Esophagus mucosa (tissue), 1 donor: ENCODE measurements at regions not wholly inside any gene's neighbourhood (a gene's known extent, or its start where the extent isn't known, plus 50 kb on each side); places are given as distances from the start of the nearest gene placed in this dataset.
"Not testable (repeated sequence)": the region's sequence is repeated elsewhere in the genome, so short reads cannot be mapped to it uniquely, and the experiment has no call there.

Source experiments
- ATAC-seq: fragments of 200-7000 bp; cut with Tn5 transposase; one replicate; pipeline ENCODE4 v1.9.1; 2020
- donor health status: DM: yes; HTN: yes; CAD: no.

DNA sequence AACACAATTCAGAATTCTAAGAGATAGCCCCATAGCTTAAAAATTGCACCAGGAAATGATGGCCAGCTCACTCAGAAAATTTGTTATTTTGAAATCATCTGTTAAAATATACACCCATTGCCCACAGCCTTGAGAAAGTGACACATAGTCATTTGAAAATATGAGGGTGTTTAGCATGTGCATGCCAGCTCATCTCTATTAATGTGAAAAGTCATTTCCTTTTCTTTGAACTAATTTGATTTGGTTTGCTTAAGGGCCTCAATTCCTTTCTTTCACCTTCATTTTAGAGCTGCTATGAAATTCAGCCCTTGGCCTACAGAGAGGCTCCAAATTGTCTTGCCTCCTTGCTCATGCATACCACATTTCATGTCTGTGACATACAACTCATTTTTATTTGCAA, 241.4 kb downstream of the PHLDA1 start:
- ATAC-seq: no peak

- ATAC-seq: not testable (repeated sequence)
These were observed 244.4 kb downstream of the PHLDA1 start for GRCh38 chr12:75787146-75787545.

GRCh38 chr12:75786070-75786469, 245.5 kb downstream of the PHLDA1 start:
- no peak for ATAC-seq

DNA sequence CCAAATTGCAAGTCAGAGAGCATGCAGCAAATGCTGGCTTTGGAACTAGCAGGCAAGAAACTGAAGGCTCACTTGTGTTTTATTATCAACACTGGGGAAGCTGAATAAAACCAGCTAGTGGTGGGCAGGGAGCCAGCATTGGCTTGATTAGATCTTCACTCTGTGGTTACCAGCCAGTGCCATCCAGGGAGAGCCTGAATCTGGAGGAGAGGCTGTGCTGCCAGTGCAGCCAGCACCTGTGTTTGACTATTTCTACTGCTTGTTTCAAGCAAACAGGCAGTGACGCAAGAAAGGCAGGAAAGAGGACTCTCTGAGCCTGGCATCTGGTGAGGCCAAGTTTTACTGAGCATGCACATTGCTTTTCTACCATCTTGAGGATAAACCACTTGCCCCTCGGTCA, 247.0 kb downstream of the PHLDA1 start:
- peak; percentile 28 for ATAC-seq

GRCh38 chr12:75783093-75783877, 248.3 kb downstream of the PHLDA1 start:
- ATAC-seq: peak; percentile 37

- no peak for ATAC-seq
These were observed 249.5 kb downstream of the PHLDA1 start for GRCh38 chr12:75782069-75782581.

DNA sequence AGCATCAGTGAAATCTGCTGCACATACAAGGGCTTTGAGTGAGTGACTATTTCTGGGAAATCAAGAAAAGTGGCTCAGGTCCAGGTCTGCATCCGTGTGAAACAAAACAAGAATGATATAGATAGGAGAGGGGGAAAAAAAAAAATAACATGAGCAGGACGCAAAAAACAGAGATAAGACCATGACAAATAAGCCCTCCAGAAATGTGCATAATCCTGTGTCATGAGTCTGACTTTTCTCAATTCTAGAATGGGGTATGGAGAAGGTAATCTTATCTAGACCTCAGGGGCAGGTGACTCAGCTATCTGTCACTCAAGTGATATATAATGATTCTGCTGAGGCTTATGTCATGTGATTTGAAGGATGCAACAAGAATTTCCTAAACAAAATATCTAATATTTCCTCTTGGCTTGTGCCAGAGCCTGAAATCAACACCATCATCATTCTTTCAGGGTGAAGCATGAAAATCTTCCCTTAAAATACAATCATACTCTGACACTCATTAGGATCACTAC, 250.0 kb downstream of the PHLDA1 start:
- peak; percentile 67 for ATAC-seq

DNA sequence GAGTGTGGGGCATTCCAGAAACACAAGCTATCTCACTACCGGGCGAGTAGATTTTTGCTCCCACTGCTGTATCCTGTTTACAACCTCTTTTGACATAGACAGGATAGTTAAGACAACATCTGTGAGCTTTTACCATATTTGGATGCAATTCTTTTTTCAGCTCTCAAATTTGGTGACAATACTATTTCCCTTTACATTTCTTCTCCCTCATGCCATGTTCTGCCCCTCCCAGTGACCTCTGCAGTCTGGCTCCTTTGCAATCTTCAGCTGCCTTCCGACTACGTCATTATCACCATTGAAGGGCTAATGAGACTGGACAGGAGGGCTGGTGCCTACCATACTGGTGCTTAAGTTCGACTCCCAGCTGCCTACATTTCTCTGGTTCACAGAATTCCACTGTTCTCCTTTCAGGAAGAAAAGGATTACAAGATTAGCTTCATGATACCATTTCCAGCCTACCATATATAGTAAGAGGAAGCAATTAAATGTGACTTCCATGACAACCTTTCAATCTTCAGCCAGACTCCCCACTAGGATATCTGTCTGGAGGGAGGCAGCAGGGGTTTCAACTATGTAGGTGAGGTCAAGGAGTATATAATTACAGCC, 251.6 kb downstream of the PHLDA1 start:
- ATAC-seq: no peak

GRCh38 chr12:75774261-75775052, 257.1 kb downstream of the PHLDA1 start:
- no peak for ATAC-seq

DNA sequence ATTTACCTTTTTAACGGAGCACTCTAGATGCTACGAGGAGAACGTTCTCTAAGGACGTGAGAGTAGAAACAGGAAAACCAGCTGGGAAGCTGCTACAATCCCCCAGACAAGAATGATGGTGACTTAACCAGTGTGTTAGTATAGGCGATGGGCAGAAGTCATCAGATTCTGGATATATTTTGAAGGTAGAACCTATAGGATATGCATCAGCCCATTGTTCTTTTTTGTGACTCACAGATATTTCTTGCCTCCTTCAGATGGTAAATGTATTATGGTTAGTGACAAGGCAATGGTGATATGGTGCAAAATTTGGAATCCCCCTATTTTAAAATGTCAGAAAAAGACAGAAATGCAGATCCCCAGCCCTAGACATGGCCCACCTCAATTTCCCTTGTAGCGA, 258.2 kb downstream of the PHLDA1 start:
- no peak for ATAC-seq

DNA sequence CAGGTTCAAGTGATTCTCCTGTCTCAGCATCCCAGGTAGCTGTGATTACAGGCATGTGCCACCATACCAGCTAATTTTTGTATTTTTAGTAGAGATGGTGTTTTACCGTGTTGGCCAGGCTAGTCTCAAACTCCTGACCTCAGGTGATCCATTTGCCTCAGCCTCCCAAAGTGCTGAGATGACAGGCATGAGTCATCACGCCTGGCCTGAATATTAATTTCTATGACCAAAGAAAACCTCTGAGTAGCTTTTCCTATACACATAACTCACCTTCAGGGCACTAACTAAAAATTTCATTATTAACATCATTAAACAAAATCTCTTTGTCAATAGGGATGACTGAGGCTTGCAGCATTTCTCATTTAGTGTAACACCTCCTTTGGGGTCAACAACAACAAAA, 259.6 kb upstream of the KRR1 start:
- no peak for ATAC-seq

DNA sequence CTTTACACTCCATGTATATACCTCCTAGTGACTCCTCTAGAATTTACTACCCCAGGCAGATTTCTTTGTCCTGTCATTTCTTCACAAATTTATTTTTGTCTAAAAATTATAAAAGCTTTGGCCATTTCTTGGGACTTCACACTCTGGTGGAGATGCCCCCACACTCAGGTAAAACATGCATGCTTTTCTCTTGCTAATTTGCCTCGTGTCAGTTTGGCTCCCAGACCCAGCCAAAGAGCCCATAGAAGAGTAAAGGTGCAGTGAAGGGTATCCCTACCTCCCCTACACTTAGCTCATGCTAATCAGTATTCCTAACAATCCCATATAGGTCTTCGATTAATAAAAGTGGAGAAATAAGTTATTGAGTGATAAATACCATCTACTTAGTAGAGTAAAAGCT, 256.5 kb upstream of the KRR1 start:
- no peak for ATAC-seq

DNA sequence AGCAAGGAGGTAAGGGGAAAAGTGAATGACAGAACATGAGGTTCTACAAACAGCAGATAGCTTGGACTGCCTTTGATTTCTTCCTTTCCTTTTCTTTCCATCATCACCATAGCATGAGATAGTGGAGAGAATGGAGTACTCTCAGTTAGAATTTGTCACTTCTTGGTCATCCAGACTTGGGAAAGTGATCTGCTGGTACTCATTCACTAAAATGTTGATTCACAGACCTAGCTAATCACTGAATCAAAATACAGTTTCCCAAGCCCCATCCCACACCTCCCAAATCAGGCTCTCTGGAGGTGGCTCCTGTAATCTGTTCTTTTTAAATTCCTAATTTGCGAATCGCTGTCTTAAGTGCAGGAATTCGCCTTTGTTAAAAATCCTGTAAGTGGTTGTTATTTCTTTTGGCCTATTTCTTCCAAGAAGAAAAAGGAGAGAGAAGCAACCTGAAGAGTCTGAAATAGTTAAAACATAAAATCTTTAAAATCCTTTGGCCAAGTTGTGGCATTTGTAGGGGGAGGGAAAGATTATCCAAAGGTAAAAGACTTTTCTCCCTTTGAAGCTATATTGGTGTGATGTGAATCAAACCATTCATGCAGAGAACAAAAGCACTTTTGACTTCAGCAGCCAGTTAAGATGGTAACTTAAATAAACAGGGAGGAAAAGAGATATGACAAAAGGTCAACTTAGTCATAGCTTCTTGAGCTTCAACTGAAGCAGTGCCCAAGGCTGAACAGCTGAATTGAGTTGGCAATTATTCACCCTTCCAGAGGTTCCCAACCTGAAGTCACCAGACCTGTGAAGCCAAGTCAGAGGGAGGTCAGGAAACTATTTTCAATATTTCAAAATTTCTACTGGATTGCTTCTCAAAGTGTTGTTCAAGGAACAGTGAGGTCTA, 255.1 kb upstream of the KRR1 start:
- ATAC-seq: peak; percentile 90

DNA sequence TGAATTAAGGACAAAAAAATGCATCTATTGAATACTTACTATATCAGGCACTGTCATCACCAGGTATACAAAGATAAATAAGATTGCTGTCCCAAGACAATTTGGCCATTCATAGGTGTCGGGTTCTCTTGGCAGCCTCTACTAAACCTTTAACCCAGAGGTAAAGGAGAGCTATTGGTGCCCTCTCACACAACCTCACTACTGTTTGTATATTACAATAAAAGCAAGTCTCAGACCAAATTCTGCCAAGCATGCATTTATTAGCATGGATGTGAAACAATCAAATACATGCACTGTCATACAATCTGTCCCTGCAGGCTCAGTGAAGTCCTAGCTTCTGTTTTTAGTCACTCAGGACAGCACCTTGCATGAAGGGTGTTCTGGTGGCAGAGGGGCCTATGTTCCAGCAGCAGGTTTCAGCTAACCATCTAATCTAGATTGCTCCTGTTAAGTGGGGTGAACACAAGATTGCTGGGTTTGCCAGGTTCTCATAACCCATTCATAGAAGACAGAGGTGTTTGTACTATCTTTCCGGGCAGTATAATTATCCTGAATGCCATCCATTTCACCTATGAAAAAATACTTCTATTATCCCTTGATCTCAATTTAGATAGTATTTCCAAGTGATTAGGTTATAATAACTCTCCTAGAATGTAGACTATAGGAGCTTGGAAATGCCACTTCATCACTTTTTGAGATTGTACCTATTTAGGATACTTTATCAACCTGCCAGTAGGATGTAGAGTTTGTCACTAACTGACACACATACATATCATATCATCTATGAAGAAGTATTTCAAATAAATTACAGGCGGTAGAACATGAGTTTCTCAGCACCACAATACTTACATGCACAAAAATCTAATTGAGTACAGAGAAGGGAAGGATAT, 254.0 kb upstream of the KRR1 start:
- ATAC-seq: no peak

GRCh38 chr12:75764091-75764841, 252.9 kb upstream of the KRR1 start:
- ATAC-seq: no peak

DNA sequence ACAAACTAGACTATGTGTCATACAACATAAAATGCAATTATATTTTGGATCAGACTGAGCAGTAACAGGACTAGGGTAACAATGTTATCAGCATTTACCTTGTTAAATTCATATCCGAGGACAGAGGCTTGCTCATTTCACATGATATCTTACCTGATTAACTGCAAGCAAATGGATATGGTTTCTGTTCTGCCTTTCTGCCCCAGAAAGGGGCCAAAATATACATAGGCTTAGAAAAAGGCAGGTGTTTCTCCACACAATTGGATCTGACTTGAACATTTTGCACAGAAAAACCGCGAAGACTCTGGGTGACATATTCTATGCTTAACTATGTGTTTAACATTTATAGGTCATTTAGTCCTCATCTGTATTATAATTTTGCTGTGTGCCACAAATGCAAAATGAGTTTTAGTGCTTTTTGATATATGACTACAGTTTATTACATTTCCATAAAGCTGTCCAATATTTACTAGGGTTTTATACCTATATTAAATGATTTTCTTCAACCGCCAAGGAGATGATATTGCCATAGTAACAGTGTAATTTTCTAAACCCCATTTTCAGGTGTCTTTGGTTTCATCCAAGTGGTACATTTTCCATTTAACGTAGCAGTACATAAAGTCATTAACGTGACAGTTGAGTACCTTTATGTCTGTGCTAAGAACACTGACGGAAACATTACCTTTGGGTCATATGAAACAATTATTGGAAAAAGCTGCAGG, 249.3 kb upstream of the KRR1 start:
- ATAC-seq: no peak

- ATAC-seq: peak; percentile 74
These were observed 248.6 kb upstream of the KRR1 start for GRCh38 chr12:75759842-75760572.

- no peak for ATAC-seq
These were observed 247.8 kb upstream of the KRR1 start for GRCh38 chr12:75759196-75759595.

DNA sequence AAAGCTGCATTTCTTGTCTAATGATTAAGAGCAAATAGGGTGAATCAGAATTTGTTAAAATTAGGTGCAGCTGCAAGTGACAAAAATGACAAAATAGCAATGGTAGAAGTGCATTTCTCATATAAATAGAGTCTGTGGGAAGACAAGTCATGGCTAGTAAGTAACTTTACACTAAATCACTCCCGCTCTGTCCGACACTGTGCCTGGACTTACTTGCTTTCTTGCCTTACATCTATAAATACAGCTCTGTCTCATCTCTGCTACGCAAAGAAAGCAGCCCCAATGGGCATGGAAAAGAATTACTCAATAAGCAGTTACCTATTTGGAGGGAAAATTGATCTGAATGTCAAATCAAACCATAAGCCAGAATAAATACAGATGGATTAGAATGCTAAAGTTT, 245.4 kb upstream of the KRR1 start:
- peak; percentile 75 for ATAC-seq
